ENCODE measurements at regions not wholly inside any gene's neighbourhood (a gene's known extent, or its start where the extent isn't known, plus 50 kb on each side); places are given as distances from the start of the nearest gene placed in this dataset.

DNA sequence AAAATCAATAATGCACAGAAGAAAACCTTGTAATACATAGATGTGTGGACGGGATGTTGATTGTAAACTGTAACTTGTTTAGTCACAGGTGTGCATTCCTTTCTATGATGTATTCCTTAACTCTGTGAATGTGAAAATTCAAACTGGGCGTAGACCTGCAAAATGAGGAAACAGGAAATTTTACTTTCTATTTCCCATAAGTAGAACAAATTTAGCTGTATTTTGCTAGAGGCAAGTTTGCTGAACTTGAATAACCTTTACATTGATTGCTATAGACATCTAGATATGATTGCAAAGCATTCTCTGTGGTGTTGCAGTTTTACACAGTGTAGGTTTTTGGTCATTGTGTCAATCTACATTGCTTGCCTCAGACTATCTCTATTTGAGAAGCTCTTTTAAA is 368.4 kb upstream of the MAN1A1 start:
- DNase-seq (ENCODE audit: low spot score), result no peak
- Histone ChIP-seq H3K36me3 (ENCODE audit: insufficient read depth, low read length, poor library complexity, severe bottlenecking) (no peaks in the 10 kb centered on the region), H3K4me1 (ENCODE audit: insufficient read depth, low read length, poor library complexity, severe bottlenecking) (no peaks in the 10 kb centered on the region), H3K9me3 (ENCODE audit: low read depth, low read length, poor library complexity, severe bottlenecking) (no peaks in the 10 kb centered on the region), H3K27me3 (replicated peaks; ENCODE audit: insufficient read depth, low read depth, low read length, poor library complexity) (no peaks in the 10 kb centered on the region), H3K27ac (ENCODE audit: low read depth, low read length, poor library complexity, severe bottlenecking) (no peak overlapping the region), H3K4me3 (ENCODE audit: low read depth, low read length, poor library complexity, severe bottlenecking) (no peak overlapping the region)
- intact Hi-C loops (cut with micrococcal nuclease; ENCODE audit: unreplicated experiment), result no loop called here
- ChIA-PET CTCF (no interaction called here), POLR2A (ENCODE audit: low non-redundant PET) (no interaction called here)
- no TSS peak for BruUV-seq (replicated peaks)
- no peak for TF ChIP-seq EZH2 (IDR thresholded peaks at IDR 0.05; ENCODE audit: borderline replicate concordance, low read depth, low read length, poor library complexity, severe bottlenecking)
- TF ChIP-seq, protein P1, sequence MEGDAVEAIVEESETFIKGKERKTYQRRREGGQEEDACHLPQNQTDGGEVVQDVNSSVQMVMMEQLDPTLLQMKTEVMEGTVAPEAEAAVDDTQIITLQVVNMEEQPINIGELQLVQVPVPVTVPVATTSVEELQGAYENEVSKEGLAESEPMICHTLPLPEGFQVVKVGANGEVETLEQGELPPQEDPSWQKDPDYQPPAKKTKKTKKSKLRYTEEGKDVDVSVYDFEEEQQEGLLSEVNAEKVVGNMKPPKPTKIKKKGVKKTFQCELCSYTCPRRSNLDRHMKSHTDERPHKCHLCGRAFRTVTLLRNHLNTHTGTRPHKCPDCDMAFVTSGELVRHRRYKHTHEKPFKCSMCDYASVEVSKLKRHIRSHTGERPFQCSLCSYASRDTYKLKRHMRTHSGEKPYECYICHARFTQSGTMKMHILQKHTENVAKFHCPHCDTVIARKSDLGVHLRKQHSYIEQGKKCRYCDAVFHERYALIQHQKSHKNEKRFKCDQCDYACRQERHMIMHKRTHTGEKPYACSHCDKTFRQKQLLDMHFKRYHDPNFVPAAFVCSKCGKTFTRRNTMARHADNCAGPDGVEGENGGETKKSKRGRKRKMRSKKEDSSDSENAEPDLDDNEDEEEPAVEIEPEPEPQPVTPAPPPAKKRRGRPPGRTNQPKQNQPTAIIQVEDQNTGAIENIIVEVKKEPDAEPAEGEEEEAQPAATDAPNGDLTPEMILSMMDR (conservative IDR thresholded peaks at IDR 0.05; ENCODE audit: low read depth, low read length), result no peak

DNA sequence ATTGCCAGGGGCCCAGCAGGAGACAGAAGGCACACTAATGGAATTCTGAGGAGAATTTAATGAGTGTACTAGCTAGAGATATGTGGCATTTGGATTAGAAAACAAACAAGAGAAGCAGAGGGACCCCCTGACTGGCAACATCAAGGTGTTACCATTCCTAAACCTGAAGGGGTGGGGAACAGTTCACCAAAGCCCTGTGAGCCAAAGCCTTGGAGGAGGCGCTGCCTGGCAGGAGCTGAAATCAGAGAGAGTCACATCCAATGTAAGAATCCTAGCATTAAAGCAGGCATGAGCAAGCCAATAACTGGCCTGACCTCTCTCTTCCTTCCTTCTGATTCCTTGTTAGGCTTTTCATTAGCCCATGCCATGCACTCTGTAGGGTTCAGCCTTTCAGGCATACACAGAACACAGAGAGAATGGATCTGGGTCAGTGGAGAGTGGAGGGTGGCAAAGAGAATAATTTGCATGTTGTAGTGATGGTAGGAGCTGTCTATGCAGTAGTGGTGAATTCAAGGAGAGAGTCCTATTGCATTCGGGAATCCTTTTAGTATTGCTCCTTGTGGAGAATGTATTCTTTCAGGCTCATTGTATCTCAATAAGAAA is 367.2 kb upstream of the MAN1A1 start:
- DNase-seq (ENCODE audit: low spot score), result no peak
- H3K4me3 ChIP-seq (ENCODE audit: low read depth, low read length, poor library complexity, severe bottlenecking), result no peak overlapping the region
- ChIA-PET CTCF (no interaction called here), POLR2A (ENCODE audit: low non-redundant PET) (no interaction called here)
- no peaks in the 10 kb centered on the region for H3K27me3 ChIP-seq (replicated peaks; ENCODE audit: insufficient read depth, low read depth, low read length, poor library complexity)
- no peaks in the 10 kb centered on the region for H3K36me3 ChIP-seq (ENCODE audit: insufficient read depth, low read length, poor library complexity, severe bottlenecking)
- H3K27ac ChIP-seq (ENCODE audit: low read depth, low read length, poor library complexity, severe bottlenecking), result no peak overlapping the region
- no peaks in the 10 kb centered on the region for H3K4me1 ChIP-seq (ENCODE audit: insufficient read depth, low read length, poor library complexity, severe bottlenecking)
- TF ChIP-seq, protein P1 (conservative IDR thresholded peaks at IDR 0.05; ENCODE audit: low read depth, low read length), result no peak
- no peak for TF ChIP-seq EZH2 (IDR thresholded peaks at IDR 0.05; ENCODE audit: borderline replicate concordance, low read depth, low read length, poor library complexity, severe bottlenecking)
- H3K9me3 ChIP-seq (ENCODE audit: low read depth, low read length, poor library complexity, severe bottlenecking), result no peaks in the 10 kb centered on the region
- intact Hi-C loops (cut with micrococcal nuclease; ENCODE audit: unreplicated experiment), result no loop called here
- BruUV-seq (replicated peaks), result no TSS peak

DNA sequence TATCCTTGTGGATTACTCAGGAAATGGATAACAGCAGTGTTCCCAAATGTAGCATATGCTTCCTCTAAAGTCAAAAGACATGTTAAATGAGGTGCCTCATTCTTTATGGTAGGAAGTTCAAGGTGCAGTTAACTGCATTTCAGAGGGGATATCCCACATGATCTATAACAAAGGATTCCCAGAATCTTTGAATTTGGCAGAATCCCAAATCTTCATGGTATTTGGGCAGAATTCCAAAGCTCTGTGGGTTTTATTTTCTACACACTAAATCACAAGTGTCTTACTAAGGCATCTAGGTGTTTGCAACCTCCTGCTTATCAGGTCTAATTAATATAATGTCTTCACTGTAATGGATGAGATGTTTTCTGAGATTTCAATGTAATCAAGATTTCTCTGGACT is 364.3 kb upstream of the MAN1A1 start:
- POLR2A ChIA-PET (ENCODE audit: low non-redundant PET), result no interaction called here

More for the DNA sequence above, 364.3 kb upstream of the MAN1A1 start:
- TF ChIP-seq, protein P1 (conservative IDR thresholded peaks at IDR 0.05; ENCODE audit: low read depth, low read length), result no peak
- no peak for TF ChIP-seq EZH2 (IDR thresholded peaks at IDR 0.05; ENCODE audit: borderline replicate concordance, low read depth, low read length, poor library complexity, severe bottlenecking)
- no peak for DNase-seq (ENCODE audit: low spot score)
- H3K4me1 ChIP-seq (ENCODE audit: insufficient read depth, low read length, poor library complexity, severe bottlenecking), result no peaks in the 10 kb centered on the region
- no peaks in the 10 kb centered on the region for H3K36me3 ChIP-seq (ENCODE audit: insufficient read depth, low read length, poor library complexity, severe bottlenecking)
- intact Hi-C loops (cut with micrococcal nuclease; ENCODE audit: unreplicated experiment), result no loop called here
- no peak overlapping the region for H3K27ac ChIP-seq (ENCODE audit: low read depth, low read length, poor library complexity, severe bottlenecking)
- CTCF ChIA-PET, result no interaction called here
- no peaks in the 10 kb centered on the region for H3K9me3 ChIP-seq (ENCODE audit: low read depth, low read length, poor library complexity, severe bottlenecking)
- H3K4me3 ChIP-seq (ENCODE audit: low read depth, low read length, poor library complexity, severe bottlenecking), result no peak overlapping the region
- BruUV-seq (replicated peaks), result no TSS peak
- H3K27me3 ChIP-seq (replicated peaks; ENCODE audit: insufficient read depth, low read depth, low read length, poor library complexity), result no peaks in the 10 kb centered on the region
